SU-DHL-6 (cell line): ENCODE measurements at regions not wholly inside any gene's neighbourhood (a gene's known extent, or its start where the extent isn't known, plus 50 kb on each side); places are given as distances from the start of the nearest gene placed in this dataset.

Experiments used
- EZH2phosphoT487 ChIP-seq: fragments of 200-600 bp; sonication (generic), shearing (Covaris generic); conservative IDR thresholded peaks from 2 replicates; pipeline ENCODE4 v1.6.1; 2018; ENCODE audit warnings: mild to moderate bottlenecking, antibody characterized with exemption, low read length, moderate library complexity, mixed read lengths
- TF ChIP-seq, protein P1 (sequence below): fragments of 200-600 bp; sonication (generic); IDR thresholded peaks from one replicate; pipeline ENCODE4 v1.5.1; 2017; ENCODE audit warnings: antibody characterized with exemption, mild to moderate bottlenecking, low read length, moderate library complexity; ENCODE audit not compliant: insufficient read depth, poor library complexity, severe bottlenecking

- TF ChIP-seq, protein P1, sequence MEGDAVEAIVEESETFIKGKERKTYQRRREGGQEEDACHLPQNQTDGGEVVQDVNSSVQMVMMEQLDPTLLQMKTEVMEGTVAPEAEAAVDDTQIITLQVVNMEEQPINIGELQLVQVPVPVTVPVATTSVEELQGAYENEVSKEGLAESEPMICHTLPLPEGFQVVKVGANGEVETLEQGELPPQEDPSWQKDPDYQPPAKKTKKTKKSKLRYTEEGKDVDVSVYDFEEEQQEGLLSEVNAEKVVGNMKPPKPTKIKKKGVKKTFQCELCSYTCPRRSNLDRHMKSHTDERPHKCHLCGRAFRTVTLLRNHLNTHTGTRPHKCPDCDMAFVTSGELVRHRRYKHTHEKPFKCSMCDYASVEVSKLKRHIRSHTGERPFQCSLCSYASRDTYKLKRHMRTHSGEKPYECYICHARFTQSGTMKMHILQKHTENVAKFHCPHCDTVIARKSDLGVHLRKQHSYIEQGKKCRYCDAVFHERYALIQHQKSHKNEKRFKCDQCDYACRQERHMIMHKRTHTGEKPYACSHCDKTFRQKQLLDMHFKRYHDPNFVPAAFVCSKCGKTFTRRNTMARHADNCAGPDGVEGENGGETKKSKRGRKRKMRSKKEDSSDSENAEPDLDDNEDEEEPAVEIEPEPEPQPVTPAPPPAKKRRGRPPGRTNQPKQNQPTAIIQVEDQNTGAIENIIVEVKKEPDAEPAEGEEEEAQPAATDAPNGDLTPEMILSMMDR, result no peak
- no peak for TF ChIP-seq EZH2phosphoT487
Measured at GRCh38 chr6:62530985-62531384, 245.0 kb upstream of the KHDRBS2 start.
